HG03139 (cell line): ENCODE measurements at regions not wholly inside any gene's neighbourhood (a gene's known extent, or its start where the extent isn't known, plus 50 kb on each side); places are given as distances from the start of the nearest gene placed in this dataset.

Experiments used
- ATAC-seq: cut with Tn5 transposase; IDR thresholded peaks from one replicate; pipeline ENCODE4 v1.9.1; 2021; ENCODE audit not compliant: unreplicated experiment

DNA sequence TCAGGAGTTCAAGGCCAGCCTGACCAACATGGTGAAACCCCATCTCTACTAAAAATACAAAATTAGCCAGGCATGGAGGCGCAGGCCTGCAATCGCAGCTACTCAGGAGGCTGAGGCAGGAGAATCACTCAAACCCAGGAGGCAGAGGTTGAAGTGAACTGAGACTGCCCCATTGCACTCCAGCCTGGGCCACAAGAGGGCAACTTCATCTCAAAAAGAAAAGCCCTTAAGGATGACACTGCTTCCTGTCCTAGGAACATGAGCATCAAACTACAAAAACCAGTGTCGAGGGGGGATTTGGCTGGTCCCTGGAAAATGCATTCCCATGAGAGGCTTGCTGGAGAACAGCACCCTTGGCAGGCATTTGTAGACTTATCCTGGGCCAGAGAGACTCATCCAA is 449.5 kb upstream of the PSMD7 start:
- no peak for ATAC-seq

DNA sequence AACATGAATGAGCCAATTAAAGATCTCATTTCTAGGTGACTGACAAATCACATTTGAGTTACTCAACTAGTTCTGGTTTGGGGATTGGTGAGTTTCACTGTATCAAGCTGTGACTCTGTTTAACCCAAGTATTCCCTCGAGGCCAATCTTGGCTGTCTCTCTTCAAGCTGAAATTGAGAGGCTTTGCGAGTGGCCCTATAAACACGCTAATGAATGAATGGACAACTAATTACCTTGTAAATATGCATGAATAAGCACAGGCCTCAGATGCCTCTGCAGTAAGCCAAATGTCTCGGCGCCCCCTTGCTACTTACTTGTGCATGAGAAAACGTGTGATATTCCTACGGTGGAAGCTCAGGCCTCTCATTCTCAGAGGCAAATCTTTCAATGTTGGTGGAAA is 450.3 kb upstream of the PSMD7 start:
- no peak for ATAC-seq

DNA sequence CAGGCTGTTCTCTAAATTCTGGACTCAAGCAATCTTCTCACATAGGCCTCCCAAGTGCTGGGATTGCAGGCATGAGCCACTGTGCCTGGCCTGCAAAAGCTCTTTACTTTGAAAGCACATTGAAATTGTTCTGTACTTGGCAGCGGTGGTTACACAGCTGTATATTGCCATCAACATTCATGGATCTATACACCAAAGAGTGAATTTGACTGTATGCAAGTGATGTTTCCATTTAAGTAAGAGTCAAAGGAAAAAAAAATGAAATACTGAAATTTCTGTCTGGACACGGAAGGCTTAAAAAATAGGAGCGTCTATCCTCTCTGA is 450.6 kb upstream of the PSMD7 start:
- no peak for ATAC-seq

DNA sequence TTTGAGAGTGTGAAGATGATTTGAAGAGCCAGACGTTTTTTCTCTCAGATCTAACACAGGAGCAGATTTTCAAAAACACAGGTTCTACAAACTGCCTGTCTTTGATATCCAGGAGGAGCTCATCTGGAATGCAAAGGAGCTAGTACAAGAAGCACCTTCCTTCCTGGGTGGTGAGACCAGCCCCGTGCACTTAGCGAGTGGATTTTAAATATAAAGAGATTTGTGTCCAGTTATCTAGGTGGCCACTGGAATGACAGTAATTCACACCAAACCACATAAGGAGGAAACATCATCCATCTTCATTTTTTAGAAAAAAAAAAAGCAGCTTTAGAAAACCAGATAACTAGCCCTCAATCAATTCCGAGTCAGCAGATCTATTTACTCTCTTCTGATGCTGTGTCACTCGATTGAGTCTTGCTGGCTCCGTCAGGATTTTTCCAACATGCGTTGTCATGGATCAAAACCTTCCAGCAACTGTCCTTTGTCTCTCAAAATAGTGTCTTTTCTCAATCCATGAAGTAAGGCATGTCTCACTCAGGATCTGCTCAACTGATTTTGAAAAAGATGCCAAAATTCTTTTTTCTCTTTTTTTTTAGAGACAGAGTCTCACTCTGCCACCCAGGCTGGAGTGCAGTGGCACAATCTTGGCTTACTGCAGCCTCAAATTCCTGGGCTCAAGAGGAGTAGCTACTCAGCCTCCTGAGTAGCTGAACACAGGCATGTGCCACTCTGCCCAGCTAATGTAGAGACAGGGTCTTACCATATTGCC is 451.2 kb upstream of the PSMD7 start:
- no peak for ATAC-seq

DNA sequence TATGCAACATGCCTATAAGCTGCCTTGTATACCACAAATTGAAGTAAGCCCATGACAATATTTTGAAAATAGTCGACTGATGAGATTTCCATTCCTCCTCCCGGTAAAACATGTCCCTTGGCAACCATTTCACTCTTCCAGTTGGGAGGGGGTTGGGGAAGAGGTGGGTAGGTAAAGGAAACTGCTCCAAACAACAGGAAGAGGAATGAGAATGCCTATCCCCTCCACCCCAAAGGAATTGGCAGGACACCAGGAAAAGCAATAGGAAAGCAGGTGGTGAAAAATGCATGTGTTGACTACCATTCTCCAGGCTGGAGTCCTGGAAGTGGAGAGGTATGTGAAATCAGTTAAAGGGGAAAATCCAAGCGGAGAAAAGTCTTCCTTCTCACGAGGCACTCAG is 455.9 kb upstream of the PSMD7 start:
- no peak for ATAC-seq

DNA sequence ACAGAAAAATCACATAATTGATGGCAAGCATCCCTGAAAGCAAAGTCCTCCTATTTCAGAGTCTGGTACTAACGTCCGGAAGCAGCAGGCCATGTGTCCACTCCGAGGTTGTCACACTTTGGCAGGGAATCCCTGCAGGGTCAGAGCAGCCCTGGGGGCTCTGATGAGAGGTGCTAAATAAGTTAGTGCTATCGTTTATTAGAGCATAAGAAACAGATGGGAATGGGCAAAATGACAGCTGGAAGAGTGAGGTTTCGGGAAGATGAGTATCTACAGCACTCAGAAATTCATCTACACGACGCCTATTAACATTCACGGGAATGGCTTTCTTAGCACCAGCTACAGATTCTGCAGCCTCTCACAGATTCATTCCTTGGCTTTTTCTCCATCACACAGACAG is 465.4 kb upstream of the PSMD7 start:
- no peak for ATAC-seq

DNA sequence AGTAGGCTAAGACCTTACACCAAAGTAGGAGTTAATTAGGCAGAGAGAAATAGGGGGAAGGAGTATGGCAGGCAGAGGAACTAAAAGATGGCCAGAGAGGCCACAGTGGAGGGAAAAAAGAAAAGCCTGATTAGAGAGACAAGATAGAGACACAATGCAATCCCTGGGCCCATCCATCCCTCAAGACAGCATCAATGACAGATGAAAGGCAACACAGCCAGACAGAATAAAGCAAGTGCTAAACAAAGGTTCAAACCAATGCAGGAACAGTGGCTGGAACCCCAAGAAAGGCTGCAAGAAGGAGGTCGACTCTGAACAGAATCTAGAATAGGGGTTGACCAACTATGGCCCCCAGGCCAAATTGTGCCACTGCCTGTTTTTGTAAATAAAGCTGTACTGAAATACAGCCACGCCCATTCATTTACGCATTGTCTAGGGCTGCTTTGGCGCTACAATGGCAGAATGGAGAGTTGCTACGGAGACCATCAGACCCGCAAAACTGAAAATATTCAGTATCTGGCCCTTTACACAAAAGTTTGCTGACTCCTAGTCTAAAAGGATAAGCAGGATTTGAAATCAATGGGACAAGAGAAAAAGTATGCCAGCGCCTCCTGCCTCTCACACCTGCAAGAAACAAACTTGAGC is 473.3 kb upstream of the PSMD7 start:
- no peak for ATAC-seq

DNA sequence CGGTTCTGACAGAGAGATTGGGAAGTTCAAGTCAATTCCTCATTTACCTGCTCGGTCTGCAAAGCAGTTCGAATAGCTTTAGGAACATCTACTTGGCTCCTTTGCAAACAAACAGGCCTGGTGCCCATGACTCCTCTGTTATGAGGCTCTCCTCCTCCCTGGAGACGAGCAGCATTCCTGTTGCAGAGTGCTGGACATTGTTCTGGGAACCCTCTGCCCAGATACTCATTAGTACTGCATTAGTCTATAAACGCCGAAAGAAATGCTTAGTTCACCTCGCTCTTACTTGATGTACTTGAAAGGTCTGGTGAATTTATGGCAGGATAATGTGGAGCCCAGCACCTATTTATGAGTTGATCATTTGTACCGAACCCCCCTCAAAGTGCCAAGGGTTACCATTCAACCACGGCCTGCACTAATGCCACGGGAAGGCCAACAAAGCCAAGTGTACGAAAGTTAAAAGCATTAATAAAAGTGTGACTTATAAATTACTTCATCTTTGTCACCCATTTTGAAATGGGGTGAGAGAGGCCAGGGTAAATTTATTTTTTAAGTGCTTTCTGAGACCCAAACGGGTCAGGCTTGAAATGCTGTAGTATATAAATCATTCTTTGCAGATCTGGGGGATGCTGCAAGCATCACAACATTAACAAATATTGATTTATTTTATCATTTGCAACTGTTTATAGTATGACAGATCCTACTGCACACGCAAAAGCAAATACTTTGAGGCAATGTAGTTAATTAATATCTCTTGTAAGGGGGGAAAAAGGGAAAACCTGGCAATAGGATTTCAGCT is 478.9 kb upstream of the PSMD7 start:
- ATAC-seq, result no peak

DNA sequence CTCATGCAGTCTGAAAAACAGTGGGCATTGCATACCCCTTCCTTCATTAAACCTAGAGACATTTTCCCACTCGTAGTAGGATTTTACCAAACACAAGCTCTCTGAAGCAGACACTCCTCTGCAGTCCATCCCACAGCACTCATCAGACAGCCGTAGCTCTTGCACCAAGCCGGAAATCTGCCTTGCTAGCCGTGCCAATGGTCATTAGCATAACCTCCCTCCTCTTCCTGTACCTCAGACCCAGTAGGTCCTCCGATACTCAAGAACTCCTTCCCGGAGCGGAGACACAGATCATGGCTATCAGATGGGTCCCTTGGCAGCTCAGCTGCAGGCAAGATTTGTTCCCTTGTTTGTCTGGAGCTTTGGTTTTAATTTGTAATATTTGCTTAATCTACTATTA is 483.1 kb upstream of the PSMD7 start:
- no peak for ATAC-seq

DNA sequence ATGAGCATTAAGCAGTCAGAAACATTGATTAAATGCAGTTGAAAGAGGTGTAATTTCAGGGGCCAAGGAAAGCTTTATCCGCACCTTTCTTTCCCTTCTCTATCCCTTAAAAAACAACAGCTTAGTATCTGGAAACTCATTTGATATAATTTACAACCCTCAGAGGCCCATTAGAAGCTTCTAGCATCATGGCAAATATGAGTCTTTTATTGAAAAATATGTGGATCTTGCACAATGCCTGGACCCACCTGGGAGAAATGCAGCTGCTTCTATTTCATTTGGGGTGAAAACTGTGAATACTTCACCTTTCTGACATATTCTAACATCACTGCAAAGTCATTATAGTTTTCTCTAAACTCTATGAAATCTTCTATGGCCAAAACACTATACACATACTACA is 492.2 kb upstream of the PSMD7 start:
- ATAC-seq, result no peak

DNA sequence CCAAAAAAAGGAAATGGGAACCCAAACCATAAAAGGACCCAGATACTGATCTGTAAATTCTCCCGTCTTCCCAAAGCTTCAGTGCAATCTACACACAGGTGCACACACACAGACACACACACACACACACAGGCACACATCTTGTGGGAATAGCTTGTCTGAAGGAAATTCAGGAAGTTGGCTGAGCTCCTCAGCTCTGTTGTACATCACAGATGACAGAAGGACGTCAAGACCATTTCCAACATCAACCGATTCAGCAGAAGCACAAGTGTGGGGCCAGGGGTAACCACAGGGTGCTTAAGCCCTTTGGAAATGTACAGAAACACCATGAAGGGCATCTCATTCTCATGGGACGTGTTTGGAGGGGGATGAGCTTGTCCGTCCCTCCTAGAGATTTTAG is 498.1 kb upstream of the PSMD7 start:
- ATAC-seq, result no peak

DNA sequence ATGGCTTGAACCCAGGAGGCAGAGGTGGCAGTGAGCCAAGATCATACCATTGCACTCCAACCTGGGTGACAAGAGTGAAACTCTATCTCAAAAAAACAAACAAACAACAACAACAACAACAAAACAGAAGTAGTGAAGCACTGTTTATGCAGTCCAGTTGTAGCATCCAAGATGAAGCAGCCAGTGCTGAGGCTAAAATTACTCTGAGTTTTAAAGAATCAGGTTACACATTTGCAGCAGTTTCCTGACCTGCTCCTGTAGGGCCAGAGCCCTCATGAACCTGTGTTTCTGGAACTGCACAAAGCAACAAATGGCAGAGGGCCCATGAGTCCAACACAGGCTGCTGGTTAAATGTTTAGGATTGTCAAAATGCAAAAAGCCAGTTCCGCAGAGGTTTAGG is 499.5 kb upstream of the PSMD7 start:
- ATAC-seq, result no peak

DNA sequence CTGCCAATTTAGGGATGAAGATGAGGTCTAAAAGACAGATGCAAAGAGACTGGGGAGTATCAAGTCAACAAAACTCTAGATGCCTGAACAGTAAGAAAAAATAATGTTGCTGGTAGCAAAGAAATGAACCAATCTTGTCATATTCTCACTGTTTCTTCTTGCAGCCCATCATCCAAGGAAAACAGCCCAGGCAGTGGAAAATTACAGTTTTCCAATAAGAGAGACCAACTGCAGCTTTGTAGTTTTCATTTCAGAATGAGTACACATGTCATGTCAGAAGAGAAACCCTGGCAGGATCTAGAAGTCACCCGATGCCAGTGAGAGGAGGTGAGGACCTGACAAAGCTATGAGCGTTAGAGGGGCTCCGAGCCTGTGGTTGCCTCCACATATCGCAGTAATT is 500.4 kb upstream of the PSMD7 start:
- ATAC-seq, result no peak

DNA sequence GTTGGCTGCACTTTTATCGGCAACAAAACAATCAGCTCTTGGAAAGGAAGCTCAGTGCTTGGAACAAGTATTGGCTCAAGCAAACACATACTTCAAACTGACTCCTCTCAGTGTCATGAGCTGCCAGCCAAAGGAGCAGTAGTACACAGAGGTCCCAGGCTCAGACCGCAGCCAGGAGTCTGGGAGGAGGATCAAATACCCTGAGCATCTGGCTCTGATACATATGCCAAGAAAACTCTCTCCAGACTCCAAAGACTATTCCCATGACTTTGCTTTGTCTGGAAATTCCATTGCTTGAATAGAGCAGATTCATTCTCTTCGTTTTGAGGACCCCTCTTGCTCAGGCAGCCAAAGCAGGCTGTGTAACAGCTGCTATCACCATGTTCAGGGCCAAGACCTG is 501.6 kb upstream of the PSMD7 start:
- ATAC-seq, result no peak

DNA sequence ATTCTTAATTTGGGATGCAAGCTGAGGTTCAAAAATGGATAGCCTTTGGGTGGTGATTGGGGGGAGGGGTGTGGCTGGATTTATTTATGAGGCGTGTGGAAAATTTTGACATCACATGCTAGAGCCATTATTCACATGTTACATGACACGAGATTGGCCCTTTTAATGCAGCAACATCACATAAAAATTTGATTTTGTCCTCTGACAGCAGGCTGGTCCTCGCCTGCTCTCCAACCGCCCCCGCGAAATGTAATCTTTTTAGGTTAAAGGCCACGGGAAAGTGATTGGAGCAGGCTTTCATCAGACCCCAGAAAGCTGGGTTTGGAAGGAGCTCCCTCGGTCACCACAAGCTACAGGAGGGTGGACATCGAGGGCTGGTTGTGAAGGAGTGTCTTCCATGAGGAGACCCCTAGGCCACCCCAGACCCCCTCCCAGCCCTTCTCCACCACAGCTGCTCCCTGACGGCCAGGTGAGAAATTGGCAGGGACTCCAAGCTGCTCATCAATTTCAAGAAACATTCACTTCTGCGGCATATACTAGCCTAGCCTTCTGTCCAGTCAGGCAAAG is 502.7 kb upstream of the PSMD7 start:
- no peak for ATAC-seq

DNA sequence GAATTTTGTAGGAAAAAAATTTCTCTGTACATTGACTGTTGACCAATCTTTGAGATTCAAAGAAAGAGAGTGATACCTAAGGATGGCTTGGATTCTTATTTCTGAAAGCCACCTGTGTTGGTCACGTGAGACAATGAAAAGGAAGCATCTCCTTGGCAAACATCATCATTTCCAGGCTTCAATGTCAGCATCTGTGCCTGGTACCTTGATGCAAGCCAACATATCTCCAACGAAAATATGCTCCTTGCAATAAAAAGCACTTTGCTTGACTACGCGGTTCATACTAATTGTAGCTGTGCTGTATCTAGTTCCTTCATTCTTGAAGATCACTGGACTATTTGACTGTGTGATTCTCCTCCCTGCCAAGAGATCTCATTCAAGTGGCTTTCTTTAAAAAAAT is 503.4 kb upstream of the PSMD7 start:
- no peak for ATAC-seq

DNA sequence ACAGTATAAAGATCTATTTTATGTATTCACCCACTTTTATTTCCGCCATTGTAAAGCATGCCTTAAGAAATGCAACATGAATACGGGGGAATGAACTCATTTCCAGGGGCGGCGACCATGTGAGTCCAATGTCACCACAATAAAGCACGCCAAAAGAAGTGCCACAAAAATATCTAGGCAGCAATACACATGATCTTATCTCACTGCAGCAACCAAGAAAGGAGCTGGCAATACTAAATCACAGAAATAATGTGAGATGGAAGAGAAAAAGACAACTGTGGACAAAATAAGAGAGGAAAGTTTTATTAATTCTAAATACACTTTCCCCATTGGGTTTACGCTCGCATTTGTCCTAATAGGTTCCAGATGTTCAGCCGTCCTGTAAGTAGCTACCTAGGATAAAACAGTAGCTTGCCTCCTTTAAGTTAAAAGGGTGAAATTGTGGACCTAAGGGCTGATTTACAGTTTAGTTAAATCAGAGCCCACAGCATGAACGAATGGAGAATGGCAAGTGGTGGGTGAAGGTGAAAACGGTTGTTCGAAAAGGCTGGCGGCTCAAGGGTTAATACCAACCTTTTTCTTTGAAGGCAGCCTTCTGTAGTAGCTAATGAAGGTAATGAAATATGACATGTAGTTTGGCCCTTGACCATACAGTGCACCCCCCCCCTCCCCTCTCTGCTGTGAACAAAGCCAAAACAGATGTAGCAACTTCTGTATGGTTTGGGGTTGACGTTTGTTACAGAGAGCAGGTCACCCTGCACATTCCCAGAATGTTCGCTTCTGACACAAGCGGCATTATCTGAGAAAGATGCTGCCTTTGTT is 504.2 kb upstream of the PSMD7 start:
- no peak for ATAC-seq

DNA sequence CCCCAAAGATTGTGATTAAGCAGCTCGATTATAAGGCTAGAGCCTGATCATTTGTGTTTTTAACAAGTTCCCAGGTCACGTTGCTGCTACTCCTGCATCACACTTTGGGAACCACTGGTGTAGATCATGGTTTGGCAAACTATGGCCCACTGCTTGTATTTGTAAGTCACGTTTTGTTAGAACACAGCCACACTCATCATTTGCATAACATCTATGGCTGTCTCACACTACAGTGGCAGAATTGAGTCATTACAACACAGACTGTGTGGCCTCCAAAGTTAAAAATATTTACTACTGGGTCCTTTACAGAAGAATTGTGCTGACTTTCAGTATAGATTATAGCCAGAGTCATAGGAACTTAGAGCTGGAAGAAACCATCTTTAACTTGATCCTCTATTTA is 515.3 kb upstream of the PSMD7 start:
- no peak for ATAC-seq

DNA sequence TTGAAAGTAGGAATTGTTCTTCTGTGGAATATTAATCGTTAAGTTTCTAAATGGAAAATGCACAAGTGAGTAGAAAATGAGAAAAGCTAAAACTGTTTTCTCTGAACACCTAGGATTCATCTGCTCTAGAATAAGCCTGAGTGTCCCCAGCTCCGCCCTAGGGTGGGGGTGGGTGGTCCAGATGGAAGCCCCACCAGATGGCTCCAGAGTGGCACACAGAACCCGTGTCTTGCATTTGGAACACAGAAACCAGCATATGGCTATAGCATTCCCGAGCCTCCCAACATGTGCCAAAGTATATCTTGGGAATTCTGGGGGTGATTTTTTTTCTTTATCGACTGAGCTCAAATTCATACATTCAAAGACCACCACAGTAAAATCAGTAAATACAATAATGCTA is 517.7 kb upstream of the PSMD7 start:
- ATAC-seq, result no peak

DNA sequence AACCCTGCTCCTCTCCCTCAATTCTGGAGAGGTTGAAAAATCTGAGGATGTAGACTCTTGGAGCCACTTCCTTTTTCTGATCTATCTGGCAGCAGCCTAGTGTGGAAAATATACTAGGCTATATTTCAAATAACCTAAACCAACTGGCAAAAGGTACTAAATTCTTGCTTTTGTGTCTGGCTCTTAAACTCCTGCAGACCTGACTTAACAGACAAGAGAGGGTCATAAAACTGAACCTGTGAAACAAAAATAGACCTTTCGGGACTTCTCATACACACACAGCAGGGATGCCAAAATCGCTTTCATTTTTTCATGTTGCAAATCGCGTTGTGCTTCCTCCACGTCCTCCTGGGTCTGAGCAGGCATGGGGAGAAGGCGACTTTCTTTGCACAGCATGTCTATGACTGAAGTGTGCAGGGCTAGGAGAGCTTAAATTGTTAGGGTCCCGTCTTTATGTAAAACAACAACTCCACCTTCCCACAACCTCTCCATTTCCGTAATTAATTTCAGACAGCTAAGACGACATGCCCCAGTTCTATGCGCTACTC is 520.7 kb upstream of the PSMD7 start:
- ATAC-seq, result no peak
